ENCODE measurements at regions not wholly inside any gene's neighbourhood (a gene's known extent, or its start where the extent isn't known, plus 50 kb on each side); places are given as distances from the start of the nearest gene placed in this dataset.

GRCh38 chr5:3024976-3025375 is 273.5 kb upstream of the IRX2 start:
- no peaks in the 10 kb centered on the region for H3K4me1 ChIP-seq (ENCODE audit: control insufficient read depth in 1 of 2, low read depth in 2 of 2)
- no peaks in the 10 kb centered on the region for H3K27me3 ChIP-seq (replicated peaks; ENCODE audit: insufficient read depth)
- no peaks in the 10 kb centered on the region for H3K36me3 ChIP-seq
- H3K4me3 ChIP-seq, result no peak overlapping the region
- no peaks in the 10 kb centered on the region for H3K9me3 ChIP-seq
- no peak for TF ChIP-seq CTCF (IDR thresholded peaks at IDR 0.05)
- H3K27ac ChIP-seq, result no peak overlapping the region
- no peak for DNase-seq (ENCODE audit: low spot score)
- ATAC-seq (ENCODE audit: insufficient number of reproducible peaks, low FRiP score, low read depth), result no peak

- DNase-seq (ENCODE audit: low spot score) (no peak), ATAC-seq (ENCODE audit: insufficient number of reproducible peaks, low FRiP score, low read depth) (no peak)
- Histone ChIP-seq H3K9me3 (no peaks in the 10 kb centered on the region), H3K4me1 (ENCODE audit: control insufficient read depth in 1 of 2, low read depth in 2 of 2) (no peaks in the 10 kb centered on the region), H3K27ac (no peak overlapping the region), H3K4me3 (no peak overlapping the region), H3K27me3 (replicated peaks; ENCODE audit: insufficient read depth) (no peaks in the 10 kb centered on the region), H3K36me3 (no peaks in the 10 kb centered on the region)
- TF ChIP-seq CTCF (IDR thresholded peaks at IDR 0.05), result no peak
Observed at GRCh38 chr5:3024554-3024953, 273.1 kb upstream of the IRX2 start.

- no peak overlapping the region for H3K4me3 ChIP-seq
- no peaks in the 10 kb centered on the region for H3K36me3 ChIP-seq
- no peaks in the 10 kb centered on the region for H3K27me3 ChIP-seq (replicated peaks; ENCODE audit: insufficient read depth)
- DNase-seq (ENCODE audit: low spot score) (no peak), ATAC-seq (ENCODE audit: insufficient number of reproducible peaks, low FRiP score, low read depth) (no peak)
- no peaks in the 10 kb centered on the region for H3K4me1 ChIP-seq (ENCODE audit: control insufficient read depth in 1 of 2, low read depth in 2 of 2)
- no peak for TF ChIP-seq CTCF (IDR thresholded peaks at IDR 0.05)
- H3K27ac ChIP-seq, result no peak overlapping the region
- no peaks in the 10 kb centered on the region for H3K9me3 ChIP-seq
Observed at GRCh38 chr5:3024126-3024525, 272.6 kb upstream of the IRX2 start.

- Histone ChIP-seq H3K36me3 (no peaks in the 10 kb centered on the region), H3K4me3 (no peak overlapping the region), H3K9me3 (no peaks in the 10 kb centered on the region), H3K27ac (no peak overlapping the region), H3K27me3 (replicated peaks; ENCODE audit: insufficient read depth) (no peaks in the 10 kb centered on the region), H3K4me1 (ENCODE audit: control insufficient read depth in 1 of 2, low read depth in 2 of 2) (no peaks in the 10 kb centered on the region)
- ATAC-seq (ENCODE audit: insufficient number of reproducible peaks, low FRiP score, low read depth) (no peak), DNase-seq (ENCODE audit: low spot score) (no peak)
- TF ChIP-seq CTCF (IDR thresholded peaks at IDR 0.05), result no peak
Observed at GRCh38 chr5:3023656-3024055, 272.2 kb upstream of the IRX2 start.

GRCh38 chr5:3022665-3023064 is 271.2 kb upstream of the IRX2 start:
- DNase-seq (ENCODE audit: low spot score) (no peak), ATAC-seq (ENCODE audit: insufficient number of reproducible peaks, low FRiP score, low read depth) (no peak)
- no peaks in the 10 kb centered on the region for H3K4me1 ChIP-seq (ENCODE audit: control insufficient read depth in 1 of 2, low read depth in 2 of 2)
- H3K27ac ChIP-seq, result no peak overlapping the region
- H3K4me3 ChIP-seq, result no peak overlapping the region
- H3K36me3 ChIP-seq, result no peaks in the 10 kb centered on the region
- no peaks in the 10 kb centered on the region for H3K27me3 ChIP-seq (replicated peaks; ENCODE audit: insufficient read depth)
- TF ChIP-seq CTCF (IDR thresholded peaks at IDR 0.05), result no peak
- H3K9me3 ChIP-seq, result no peaks in the 10 kb centered on the region
